HCT116 (cell line): ENCODE measurements at regions not wholly inside any gene's neighbourhood (a gene's known extent, or its start where the extent isn't known, plus 50 kb on each side); places are given as distances from the start of the nearest gene placed in this dataset.

Source experiments
- ATAC-seq: fragments of 200-7000 bp; cut with Tn5 transposase; 2 replicates; pipeline ENCODE4 v1.9.1; 2020; ENCODE audit warnings: mild to moderate bottlenecking, moderate library complexity
- BruUV-seq: library from RNA; stranded (reverse); fragments of 400-500 nt; replicated peaks from 2 replicates; lab custom pipeline; 2021; lab: Mats Ljungman, UMichigan
- CTCF ChIA-PET: fragments of 300-600 bp; sonication (Branson Sonifier 250); formaldehyde crosslinking; loops from one replicate; lab custom pipeline; 2021; ENCODE audit warnings: antibody characterized with exemption; lab: Charles Lee
- POLR2A ChIA-PET: fragments of 300-600, 350-600 bp; sonication (Branson Sonifier 250); formaldehyde crosslinking; loops from one replicate; lab custom pipeline; 2021; ENCODE audit warnings: antibody characterized with exemption; lab: Charles Lee
- RAD21 ChIA-PET, 2 experiments: fragments of 300-600 bp; sonication (Branson Sonifier 250); formaldehyde crosslinking; loops; one replicate each; lab custom pipeline; 2023; ENCODE audit warnings: low total read pairs in 2 of 2; ENCODE audit not compliant: uncharacterized antibody in 2 of 2, unreplicated experiment in 2 of 2, low non-redundant PET in 1 of 2; lab: Charles Lee
- DNase-seq: peaks from one replicate; pipeline ENCODE4 v3.0.0-alpha.2; 2010; ENCODE audit warnings: low read depth, low spot score
- H2AFZ ChIP-seq: fragments of 200-600 bp; shearing (Covaris generic), sonication (generic); 2 replicates; pipeline ENCODE4 v1.6.1; 2017; ENCODE audit warnings: low read depth, mixed run types, mixed read lengths, antibody characterized with exemption, low read length; ENCODE audit not compliant: poor library complexity, severe bottlenecking
- H3K27ac ChIP-seq: 2 replicates; pipeline ENCODE4 v1.5.1; 2012; ENCODE audit warnings: low read depth, low read length
- H3K27me3 ChIP-seq: fragments of 200-600 bp; sonication (generic); 2 replicates; pipeline ENCODE4 v1.6.1; 2016; ENCODE audit warnings: mixed run types, low read length, mixed read lengths; ENCODE audit not compliant: insufficient read depth
- H3K36me3 ChIP-seq, 2 experiments: fragments of 200-500 bp in 1 of 2; fragments of 200-600 bp in 1 of 2; sonication (Bioruptor generic) in 1 of 2; sonication (generic) in 1 of 2; 2 replicates each; pipeline versions ENCODE4 v1.5.1 to v1.6.1; 2014 to 2016; ENCODE audit warnings: low read length in 2 of 2, inconsistent platforms in 1 of 2, mixed read lengths in 1 of 2, mixed run types in 1 of 2; ENCODE audit not compliant: insufficient read depth in 2 of 2, control insufficient read depth in 1 of 2
- H3K4me1 ChIP-seq, 2 experiments: fragments of 200-600 bp in 1 of 2; sonication (generic) in 1 of 2; 2 replicates each; pipeline versions ENCODE4 v1.5.1 to v1.6.1; 2012 to 2017; ENCODE audit warnings: low read length in 2 of 2, inconsistent platforms in 1 of 2, mild to moderate bottlenecking in 1 of 2, mixed read lengths in 1 of 2, mixed run types in 1 of 2, moderate library complexity in 1 of 2; ENCODE audit not compliant: insufficient read depth in 2 of 2, control insufficient read depth in 1 of 2
- H3K4me2 ChIP-seq: fragments of 200-600 bp; sonication (generic); 2 replicates; pipeline ENCODE4 v1.6.1; 2017; ENCODE audit warnings: mixed run types, low read length, mixed read lengths
- H3K4me3 ChIP-seq, 2 experiments: fragments of 200-600 bp in 1 of 2; sonication (generic) in 1 of 2; replicated peaks in 1 of 2; 2 replicates each; pipeline ENCODE4 v1.5.1; 2011 to 2016; ENCODE audit warnings: low read length in 2 of 2, control low read depth in 1 of 2, low read depth in 1 of 2, mild to moderate bottlenecking in 1 of 2, mixed read lengths in 1 of 2, mixed run types in 1 of 2
- H3K79me2 ChIP-seq: fragments of 200-600 bp; sonication (generic); 2 replicates; pipeline ENCODE4 v1.6.1; 2017; ENCODE audit warnings: mild to moderate bottlenecking, mixed run types, low read length, moderate library complexity, mixed read lengths; ENCODE audit not compliant: insufficient read depth
- H3K9ac ChIP-seq: fragments of 200-600 bp; sonication (generic); 2 replicates; pipeline ENCODE4 v1.6.1; 2016; ENCODE audit warnings: low read length, mixed read lengths
- H3K9me2 ChIP-seq: fragments of 200-600 bp; sonication (generic), shearing (Covaris generic); 2 replicates; pipeline ENCODE4 v1.6.1; 2017; ENCODE audit warnings: mixed run types, mild to moderate bottlenecking, moderate library complexity; ENCODE audit not compliant: insufficient read depth
- H3K9me3 ChIP-seq, 2 experiments: fragments of 200-500 bp in 1 of 2; fragments of 200-600 bp in 1 of 2; sonication (Bioruptor generic) in 1 of 2; sonication (generic) in 1 of 2; 2 replicates each; pipeline ENCODE4 v1.6.1; 2014 to 2017; ENCODE audit warnings: low read length in 2 of 2, mixed read lengths in 2 of 2, inconsistent platforms in 1 of 2, low read depth in 1 of 2, mild to moderate bottlenecking in 1 of 2, mixed run types in 1 of 2, moderate library complexity in 1 of 2; ENCODE audit not compliant: control insufficient read depth in 1 of 2, insufficient read depth in 1 of 2
- H4K20me1 ChIP-seq: fragments of 200-600 bp; sonication (generic), shearing (Covaris generic); 2 replicates; pipeline ENCODE4 v1.6.1; 2017; ENCODE audit warnings: mixed run types, mild to moderate bottlenecking, moderate library complexity; ENCODE audit not compliant: insufficient read depth
- CBX3 ChIP-seq: IDR thresholded peaks from 2 replicates; pipeline ENCODE4 v1.6.1; 2012; ENCODE audit warnings: low read depth
- FOSL1 ChIP-seq: IDR thresholded peaks from 2 replicates; pipeline ENCODE4 v1.6.1; 2012; ENCODE audit warnings: low read depth
- POLR2A ChIP-seq: IDR thresholded peaks from 2 replicates; pipeline ENCODE4 v1.7.0; 2011; ENCODE audit warnings: borderline replicate concordance; ENCODE audit not compliant: insufficient read depth, insufficient read length; ENCODE audit errors: extremely low read depth
- POLR2AphosphoS5 ChIP-seq: IDR thresholded peaks from 2 replicates; pipeline ENCODE4 v1.6.1; 2011; ENCODE audit warnings: mild to moderate bottlenecking, low read depth, low read length, moderate library complexity
- RAD21 ChIP-seq: IDR thresholded peaks from 2 replicates; pipeline ENCODE4 v1.6.1; 2012; ENCODE audit warnings: low read depth, mild to moderate bottlenecking
- SP1 ChIP-seq: IDR thresholded peaks from 2 replicates; pipeline ENCODE4 v1.6.1; 2012; ENCODE audit warnings: low read depth
- SRF ChIP-seq: IDR thresholded peaks from 2 replicates; pipeline ENCODE4 v1.6.1; 2012; ENCODE audit warnings: low read depth
- ZFX ChIP-seq: fragments of 450-650 bp; IDR thresholded peaks from 2 replicates; pipeline ENCODE4 v1.6.1; 2017
- intact Hi-C: fragments of 100-400 bp; cut with micrococcal nuclease; formaldehyde crosslinking; loops from 2 replicates; pipeline ENCODE4 v1.10.0; 2022
- TF ChIP-seq, protein P1 (sequence below), 3 experiments: fragments of 200-600 bp in 1 of 3; sonication (generic) in 1 of 3; IDR thresholded peaks in 2 of 3; conservative IDR thresholded peaks in 1 of 3; 2 replicates each; pipeline ENCODE4 v1.5.1; 2012 to 2017; ENCODE audit warnings: low read depth in 2 of 3, low read length in 2 of 3, antibody characterized with exemption in 1 of 3, borderline replicate concordance in 1 of 3, control low read depth in 1 of 3, mild to moderate bottlenecking in 1 of 3, mixed read lengths in 1 of 3, mixed run types in 1 of 3, moderate library complexity in 1 of 3; ENCODE audit not compliant: insufficient read depth in 1 of 3
- TF ChIP-seq, protein P2 (sequence below): IDR thresholded peaks from 2 replicates; pipeline ENCODE4 v1.6.1; 2012; ENCODE audit warnings: low read depth

DNA sequence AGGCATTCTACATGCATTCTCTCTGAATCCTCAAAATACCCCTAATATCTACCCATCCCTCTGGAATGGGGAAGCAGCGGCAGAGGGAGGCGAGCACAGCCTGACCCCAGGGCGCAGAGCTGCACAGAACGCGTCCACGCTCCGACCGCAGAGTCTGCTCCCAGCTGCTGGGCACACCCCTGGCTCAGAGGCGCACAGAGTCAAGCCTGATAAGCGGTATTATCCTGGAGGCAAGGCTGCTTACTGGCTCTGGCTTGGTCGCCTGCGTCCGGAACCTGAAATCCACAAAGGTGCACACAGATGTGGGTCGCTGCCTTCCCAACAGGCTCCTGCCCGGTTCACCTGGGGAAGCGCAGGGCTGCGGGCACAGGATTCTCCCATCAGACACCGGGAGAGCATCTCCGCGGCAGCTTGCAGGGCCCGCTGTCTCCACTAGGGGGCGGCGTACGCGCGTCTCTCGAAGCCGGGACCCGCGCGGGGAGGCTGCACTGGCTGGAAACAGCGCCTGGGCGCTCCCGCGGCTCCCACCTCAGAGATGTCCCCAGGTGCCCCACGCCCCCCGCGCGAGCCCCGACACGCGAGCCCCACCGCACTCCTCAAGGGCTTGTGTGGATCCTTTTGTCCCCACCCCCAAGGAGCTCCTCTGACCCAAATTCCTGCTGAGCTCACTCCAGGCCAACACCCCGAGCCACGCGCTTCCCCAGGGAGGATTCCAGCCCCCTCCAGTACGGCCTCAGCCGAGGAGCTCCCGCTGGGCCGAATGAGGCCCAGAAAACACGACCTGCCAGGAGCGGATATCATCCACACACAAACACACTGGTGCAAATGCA lies 120.1 kb upstream of the FZD10 start:
- DNase-seq, result no peak
- Histone ChIP-seq H4K20me1 (no peaks in the 10 kb centered on the region), H3K4me2 (no peak overlapping the region), H3K9me2 (no peaks in the 10 kb centered on the region), H3K27me3 (no peaks in the 10 kb centered on the region), H3K36me3 (no peaks in the 10 kb centered on the region), H3K27ac (no peak overlapping the region), H3K4me3 (no peak overlapping the region), H2AFZ (no peak overlapping the region), H3K9ac (no peak overlapping the region), H3K79me2 (no peaks in the 10 kb centered on the region), H3K4me1 (no peaks in the 10 kb centered on the region), H3K9me3 (peaks cover 7 to 10% of the 10 kb centered on the region in 2 experiments; a peak in 2 of 4 replicates)
- ChIA-PET CTCF (no interaction called here), POLR2A (no interaction called here), RAD21 (no interaction called here)
- no peak for ATAC-seq
- intact Hi-C loops, result no loop called here
- BruUV-seq, result no TSS peak
- TF ChIP-seq POLR2AphosphoS5, result no peak
- TF ChIP-seq, protein P1, sequence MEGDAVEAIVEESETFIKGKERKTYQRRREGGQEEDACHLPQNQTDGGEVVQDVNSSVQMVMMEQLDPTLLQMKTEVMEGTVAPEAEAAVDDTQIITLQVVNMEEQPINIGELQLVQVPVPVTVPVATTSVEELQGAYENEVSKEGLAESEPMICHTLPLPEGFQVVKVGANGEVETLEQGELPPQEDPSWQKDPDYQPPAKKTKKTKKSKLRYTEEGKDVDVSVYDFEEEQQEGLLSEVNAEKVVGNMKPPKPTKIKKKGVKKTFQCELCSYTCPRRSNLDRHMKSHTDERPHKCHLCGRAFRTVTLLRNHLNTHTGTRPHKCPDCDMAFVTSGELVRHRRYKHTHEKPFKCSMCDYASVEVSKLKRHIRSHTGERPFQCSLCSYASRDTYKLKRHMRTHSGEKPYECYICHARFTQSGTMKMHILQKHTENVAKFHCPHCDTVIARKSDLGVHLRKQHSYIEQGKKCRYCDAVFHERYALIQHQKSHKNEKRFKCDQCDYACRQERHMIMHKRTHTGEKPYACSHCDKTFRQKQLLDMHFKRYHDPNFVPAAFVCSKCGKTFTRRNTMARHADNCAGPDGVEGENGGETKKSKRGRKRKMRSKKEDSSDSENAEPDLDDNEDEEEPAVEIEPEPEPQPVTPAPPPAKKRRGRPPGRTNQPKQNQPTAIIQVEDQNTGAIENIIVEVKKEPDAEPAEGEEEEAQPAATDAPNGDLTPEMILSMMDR (IDR thresholded peaks at IDR 0.05 in 2 of 3, conservative IDR thresholded peaks at IDR 0.05 in 1 of 3; ENCODE audit: borderline replicate concordance in 1 of 3, insufficient read depth in 1 of 3, low read depth in 2 of 3, low read length in 2 of 3), result peak in 2 of 3 experiments; percentile 28; a peak in 4 of 6 replicates

DNA sequence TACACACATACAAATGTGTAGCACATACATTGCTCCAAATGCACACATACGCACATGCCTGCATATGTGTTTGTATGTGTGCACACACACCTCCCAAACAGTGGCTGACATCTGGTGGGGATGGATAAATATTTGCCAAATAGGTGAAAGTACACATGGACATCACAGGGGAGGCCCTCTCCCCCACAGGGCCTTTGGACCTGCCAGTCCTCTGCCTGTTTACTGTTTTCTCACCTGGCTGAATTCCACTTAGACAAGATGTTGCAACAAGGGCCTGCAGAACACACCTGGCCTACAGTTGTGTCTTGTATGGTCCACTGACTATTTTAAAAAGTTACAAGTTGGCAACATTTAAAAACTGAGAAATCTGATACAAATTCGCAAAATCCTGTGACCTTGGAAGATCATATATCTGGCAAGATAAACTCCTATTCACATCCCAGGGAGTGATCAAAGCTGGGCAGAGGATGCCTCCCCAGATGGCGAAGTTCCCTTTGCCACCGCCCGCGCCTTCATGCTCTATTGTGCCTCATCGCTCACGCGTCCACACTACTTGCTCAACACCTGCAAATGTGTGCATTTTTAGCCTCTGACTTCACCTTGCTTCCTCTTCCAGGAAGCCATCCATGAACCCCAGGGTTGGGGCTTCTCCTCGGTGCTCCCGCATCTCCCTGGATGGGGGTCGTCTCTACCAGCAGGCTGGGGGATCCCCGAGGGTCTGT lies 118.4 kb upstream of the FZD10 start:
- CTCF ChIA-PET, result no interaction called here
- no TSS peak for BruUV-seq
- H3K4me1 ChIP-seq, result no peaks in the 10 kb centered on the region
- TF ChIP-seq, protein P1 (IDR thresholded peaks at IDR 0.05 in 2 of 3, conservative IDR thresholded peaks at IDR 0.05 in 1 of 3; ENCODE audit: borderline replicate concordance in 1 of 3, insufficient read depth in 1 of 3, low read depth in 2 of 3, low read length in 2 of 3), result no peak
- TF ChIP-seq FOSL1, result no peak
- no peak for TF ChIP-seq CBX3
- no peak for TF ChIP-seq ZFX
- no peak for TF ChIP-seq POLR2A
- no peak for TF ChIP-seq RAD21
- TF ChIP-seq SRF, result no peak
- TF ChIP-seq, protein P2, sequence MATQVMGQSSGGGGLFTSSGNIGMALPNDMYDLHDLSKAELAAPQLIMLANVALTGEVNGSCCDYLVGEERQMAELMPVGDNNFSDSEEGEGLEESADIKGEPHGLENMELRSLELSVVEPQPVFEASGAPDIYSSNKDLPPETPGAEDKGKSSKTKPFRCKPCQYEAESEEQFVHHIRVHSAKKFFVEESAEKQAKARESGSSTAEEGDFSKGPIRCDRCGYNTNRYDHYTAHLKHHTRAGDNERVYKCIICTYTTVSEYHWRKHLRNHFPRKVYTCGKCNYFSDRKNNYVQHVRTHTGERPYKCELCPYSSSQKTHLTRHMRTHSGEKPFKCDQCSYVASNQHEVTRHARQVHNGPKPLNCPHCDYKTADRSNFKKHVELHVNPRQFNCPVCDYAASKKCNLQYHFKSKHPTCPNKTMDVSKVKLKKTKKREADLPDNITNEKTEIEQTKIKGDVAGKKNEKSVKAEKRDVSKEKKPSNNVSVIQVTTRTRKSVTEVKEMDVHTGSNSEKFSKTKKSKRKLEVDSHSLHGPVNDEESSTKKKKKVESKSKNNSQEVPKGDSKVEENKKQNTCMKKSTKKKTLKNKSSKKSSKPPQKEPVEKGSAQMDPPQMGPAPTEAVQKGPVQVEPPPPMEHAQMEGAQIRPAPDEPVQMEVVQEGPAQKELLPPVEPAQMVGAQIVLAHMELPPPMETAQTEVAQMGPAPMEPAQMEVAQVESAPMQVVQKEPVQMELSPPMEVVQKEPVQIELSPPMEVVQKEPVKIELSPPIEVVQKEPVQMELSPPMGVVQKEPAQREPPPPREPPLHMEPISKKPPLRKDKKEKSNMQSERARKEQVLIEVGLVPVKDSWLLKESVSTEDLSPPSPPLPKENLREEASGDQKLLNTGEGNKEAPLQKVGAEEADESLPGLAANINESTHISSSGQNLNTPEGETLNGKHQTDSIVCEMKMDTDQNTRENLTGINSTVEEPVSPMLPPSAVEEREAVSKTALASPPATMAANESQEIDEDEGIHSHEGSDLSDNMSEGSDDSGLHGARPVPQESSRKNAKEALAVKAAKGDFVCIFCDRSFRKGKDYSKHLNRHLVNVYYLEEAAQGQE, result no peak
- TF ChIP-seq SP1, result no peak

More for the DNA sequence above, 118.4 kb upstream of the FZD10 start:
- H4K20me1 ChIP-seq, result no peaks in the 10 kb centered on the region
- no peak overlapping the region for H3K27ac ChIP-seq
- ATAC-seq (no peak), DNase-seq (no peak)
- no peaks in the 10 kb centered on the region for H3K9me2 ChIP-seq
- ChIA-PET POLR2A (no interaction called here), RAD21 (no interaction called here)
- no peak overlapping the region for H3K4me3 ChIP-seq
- H3K9ac ChIP-seq, result no peak overlapping the region
- H3K36me3 ChIP-seq, result no peaks in the 10 kb centered on the region
- H3K4me2 ChIP-seq, result no peak overlapping the region
- H2AFZ ChIP-seq, result no peak overlapping the region
- no peaks in the 10 kb centered on the region for H3K79me2 ChIP-seq
- peaks cover 7 to 10% of the 10 kb centered on the region in 2 experiments; a peak in 2 of 4 replicates for H3K9me3 ChIP-seq
- intact Hi-C loops, result no loop called here
- H3K27me3 ChIP-seq, result no peaks in the 10 kb centered on the region
